HEK293T (cell line): ENCODE measurements at regions not wholly inside any gene's neighbourhood (a gene's known extent, or its start where the extent isn't known, plus 50 kb on each side); places are given as distances from the start of the nearest gene placed in this dataset.

Source experiments
- BHLHE40 ChIP-seq: fragments of 450-650 bp; IDR thresholded peaks from 2 replicates; pipeline ENCODE4 v1.6.1; 2016; ENCODE audit warnings: mild to moderate bottlenecking, moderate library complexity, borderline replicate concordance
- CTBP1 ChIP-seq: fragments of 450-650 bp; IDR thresholded peaks from 2 replicates; pipeline ENCODE4 v1.6.1; 2016; ENCODE audit warnings: borderline replicate concordance
- ELF4 ChIP-seq: fragments of 450-650 bp; IDR thresholded peaks from 2 replicates; pipeline ENCODE4 v1.6.1; 2017; ENCODE audit warnings: antibody characterized with exemption
- FOXM1 ChIP-seq: fragments of 450-650 bp; IDR thresholded peaks from 2 replicates; pipeline ENCODE4 v1.6.1; 2017; ENCODE audit warnings: mild to moderate bottlenecking, borderline replicate concordance
- L3MBTL2 ChIP-seq: fragments of 450-650 bp; conservative IDR thresholded peaks from 2 replicates; pipeline ENCODE4 v1.6.1; 2016; ENCODE audit warnings: mild to moderate bottlenecking
- LEF1 ChIP-seq: fragments of 450-650 bp; IDR thresholded peaks from 2 replicates; pipeline ENCODE4 v1.6.1; 2017; ENCODE audit warnings: mild to moderate bottlenecking, borderline replicate concordance
- NFRKB ChIP-seq: fragments of 450-650 bp; IDR thresholded peaks from 2 replicates; pipeline ENCODE4 v1.6.1; 2016; ENCODE audit warnings: mild to moderate bottlenecking, moderate library complexity
- SP1 ChIP-seq: fragments of 450-650 bp; IDR thresholded peaks from 2 replicates; pipeline ENCODE4 v1.6.1; 2017
- SUZ12 ChIP-seq: fragments of 450-650 bp; IDR thresholded peaks from 2 replicates; pipeline ENCODE4 v1.6.1; 2016; ENCODE audit warnings: mild to moderate bottlenecking
- ZNF384 ChIP-seq: fragments of 450-650 bp; IDR thresholded peaks from 2 replicates; pipeline ENCODE4 v1.6.1; 2016
- TF ChIP-seq, protein P1 (sequence below): fragments of 450-650 bp; IDR thresholded peaks from 2 replicates; pipeline ENCODE4 v1.6.1; 2016

DNA sequence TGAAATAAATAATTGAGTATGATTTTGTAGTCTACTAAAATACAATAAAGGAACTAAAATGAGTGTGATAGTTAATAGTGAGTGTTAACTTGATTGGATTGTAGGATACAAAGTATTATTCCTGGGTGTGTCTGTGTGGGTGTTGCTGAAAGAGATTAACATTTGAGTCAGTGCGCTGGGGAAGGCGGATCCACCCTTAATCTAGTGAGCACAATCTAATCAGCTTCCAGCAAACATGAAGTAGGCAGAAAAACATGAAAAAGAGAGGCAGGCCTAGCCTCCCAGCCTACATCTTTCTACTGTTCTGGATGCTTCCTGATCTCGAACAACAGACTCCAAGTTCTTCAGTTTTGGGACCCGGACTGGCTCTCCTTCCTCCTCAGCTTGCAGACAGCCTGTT, 1716.6 kb downstream of the MRPL39 start:
- no peak for TF ChIP-seq FOXM1
- no peak for TF ChIP-seq CTBP1
- TF ChIP-seq SUZ12 = no peak
- TF ChIP-seq ZNF384 = no peak
- TF ChIP-seq, protein P1, sequence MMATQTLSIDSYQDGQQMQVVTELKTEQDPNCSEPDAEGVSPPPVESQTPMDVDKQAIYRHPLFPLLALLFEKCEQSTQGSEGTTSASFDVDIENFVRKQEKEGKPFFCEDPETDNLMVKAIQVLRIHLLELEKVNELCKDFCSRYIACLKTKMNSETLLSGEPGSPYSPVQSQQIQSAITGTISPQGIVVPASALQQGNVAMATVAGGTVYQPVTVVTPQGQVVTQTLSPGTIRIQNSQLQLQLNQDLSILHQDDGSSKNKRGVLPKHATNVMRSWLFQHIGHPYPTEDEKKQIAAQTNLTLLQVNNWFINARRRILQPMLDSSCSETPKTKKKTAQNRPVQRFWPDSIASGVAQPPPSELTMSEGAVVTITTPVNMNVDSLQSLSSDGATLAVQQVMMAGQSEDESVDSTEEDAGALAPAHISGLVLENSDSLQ = no peak
- no peak for TF ChIP-seq NFRKB
- TF ChIP-seq BHLHE40 = no peak
- no peak for TF ChIP-seq L3MBTL2
- TF ChIP-seq SP1 = no peak
- no peak for TF ChIP-seq ELF4
- no peak for TF ChIP-seq LEF1
